Thymus (tissue), 11 donors: ENCODE measurements at regions not wholly inside any gene's neighbourhood (a gene's known extent, or its start where the extent isn't known, plus 50 kb on each side); places are given as distances from the start of the nearest gene placed in this dataset.

Source experiments
- DNase-seq, 9 donors: peaks; one replicate each; pipeline ENCODE4 v3.0.0-alpha.2; 2013; ENCODE audit warnings: low spot score in 9 of 9, low read depth in 6 of 9, missing footprints in 1 of 9
- H3K27ac ChIP-seq, 2 donors: one replicate each; pipeline ENCODE4 v1.5.1; 2013; ENCODE audit warnings: control low read depth in 1 of 2, low read depth in 1 of 2, low read length in 1 of 2, mild to moderate bottlenecking in 1 of 2, moderate library complexity in 1 of 2
- H3K27me3 ChIP-seq, 2 donors: one replicate each; pipeline ENCODE4 v1.5.1; 2013; ENCODE audit warnings: low read length in 1 of 2; ENCODE audit not compliant: control insufficient read depth in 2 of 2, insufficient read depth in 1 of 2
- H3K36me3 ChIP-seq, 2 donors: one replicate each; pipeline ENCODE4 v1.5.1; 2013; ENCODE audit warnings: low read length in 1 of 2, mild to moderate bottlenecking in 1 of 2, moderate library complexity in 1 of 2; ENCODE audit not compliant: control insufficient read depth in 2 of 2, insufficient read depth in 2 of 2
- H3K4me1 ChIP-seq, 2 donors: one replicate each; pipeline ENCODE4 v1.5.1; 2013; ENCODE audit warnings: low read length in 2 of 2; ENCODE audit not compliant: control insufficient read depth in 2 of 2, insufficient read depth in 2 of 2
- H3K4me3 ChIP-seq, 2 donors: one replicate each; pipeline ENCODE4 v1.5.1; 2013; ENCODE audit warnings: low read length in 2 of 2, control low read depth in 1 of 2, mild to moderate bottlenecking in 1 of 2
- H3K9me3 ChIP-seq, 2 donors: one replicate each; pipeline ENCODE4 v1.5.1; 2013; ENCODE audit warnings: low read length in 1 of 2, mild to moderate bottlenecking in 1 of 2; ENCODE audit not compliant: control insufficient read depth in 2 of 2, insufficient read depth in 1 of 2
- WGBS: extraction: QIAGEN DNeasy Blood & Tissue Kit; methylation state at CpG from one replicate; pipeline ENCODE4 v1.1.7; 2013; 5-methylcytosine and 5-hydroxymethylcytosine counted together
- donor health status: healthy.

DNA sequence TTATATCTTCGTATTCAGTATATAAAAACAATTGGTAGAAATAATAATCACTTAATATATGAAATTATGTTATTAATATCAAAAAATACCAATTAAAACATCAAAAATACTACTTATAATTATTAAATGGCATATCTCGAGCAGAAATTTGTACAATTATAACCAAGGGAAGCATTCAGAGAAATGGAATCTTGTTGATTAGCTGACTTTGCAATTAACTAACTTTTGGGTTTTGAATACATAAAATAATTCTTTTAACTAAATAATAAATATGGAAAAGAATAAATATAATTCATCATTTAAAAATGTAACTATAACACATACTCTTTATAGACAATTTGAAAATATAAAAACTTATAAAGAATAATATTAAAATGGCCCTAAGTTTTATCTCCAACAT lies 160.2 kb upstream of the LRRN1 start:
- Histone ChIP-seq H3K27me3 (no peaks in the 10 kb centered on the region), H3K9me3 (no peaks in the 10 kb centered on the region), H3K4me1 (no peaks in the 10 kb centered on the region), H3K36me3 (no peaks in the 10 kb centered on the region), H3K27ac (no peak overlapping the region), H3K4me3 (no peak overlapping the region)
- no peak for DNase-seq
- WGBS = 96% methylated on average over 2 of the region's 2 CpGs

- Histone ChIP-seq H3K27ac (no peak overlapping the region), H3K4me1 (no peaks in the 10 kb centered on the region), H3K27me3 (no peaks in the 10 kb centered on the region), H3K9me3 (no peaks in the 10 kb centered on the region), H3K4me3 (no peak overlapping the region), H3K36me3 (no peaks in the 10 kb centered on the region)
- DNase-seq = no peak
- 98% methylated on average over 2 of the region's 2 CpGs for WGBS
Observed at GRCh38 chr3:3636815-3637214, 162.4 kb upstream of the LRRN1 start.

- H3K36me3 ChIP-seq = no peaks in the 10 kb centered on the region
- no peak for DNase-seq
- no peak overlapping the region for H3K27ac ChIP-seq
- no peak overlapping the region for H3K4me3 ChIP-seq
- WGBS = 96% methylated on average over 1 of the region's 1 CpG
- H3K4me1 ChIP-seq = no peaks in the 10 kb centered on the region
- H3K9me3 ChIP-seq = no peaks in the 10 kb centered on the region
- H3K27me3 ChIP-seq = no peaks in the 10 kb centered on the region
Observed at GRCh38 chr3:3635109-3635508, 164.1 kb upstream of the LRRN1 start.

DNA sequence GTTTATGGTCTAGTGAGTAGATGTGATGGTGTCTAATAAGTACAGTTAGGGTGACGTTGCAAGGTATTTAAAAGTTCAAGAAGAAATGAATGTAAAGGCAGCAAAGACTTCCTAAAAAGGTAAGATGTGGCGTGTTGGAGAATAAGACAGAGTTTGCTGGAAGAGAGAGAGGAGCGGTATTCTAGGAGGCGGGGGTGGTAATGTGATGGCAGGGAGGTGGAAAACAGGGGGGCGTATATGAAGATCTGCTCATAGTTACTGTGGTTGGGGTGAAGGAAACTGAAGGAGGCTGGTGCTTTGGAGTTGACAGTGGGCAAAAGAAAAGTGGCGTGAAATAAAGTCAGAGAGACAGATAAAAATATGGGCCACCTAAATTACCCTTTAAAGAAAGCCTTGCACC lies 164.9 kb upstream of the LRRN1 start:
- no peaks in the 10 kb centered on the region for H3K9me3 ChIP-seq
- no peaks in the 10 kb centered on the region for H3K36me3 ChIP-seq
- no peak overlapping the region for H3K27ac ChIP-seq
- H3K4me3 ChIP-seq = no peak overlapping the region
- H3K27me3 ChIP-seq = no peaks in the 10 kb centered on the region
- DNase-seq = no peak
- 96% methylated on average over 6 of the region's 6 CpGs for WGBS
- H3K4me1 ChIP-seq = no peaks in the 10 kb centered on the region

DNA sequence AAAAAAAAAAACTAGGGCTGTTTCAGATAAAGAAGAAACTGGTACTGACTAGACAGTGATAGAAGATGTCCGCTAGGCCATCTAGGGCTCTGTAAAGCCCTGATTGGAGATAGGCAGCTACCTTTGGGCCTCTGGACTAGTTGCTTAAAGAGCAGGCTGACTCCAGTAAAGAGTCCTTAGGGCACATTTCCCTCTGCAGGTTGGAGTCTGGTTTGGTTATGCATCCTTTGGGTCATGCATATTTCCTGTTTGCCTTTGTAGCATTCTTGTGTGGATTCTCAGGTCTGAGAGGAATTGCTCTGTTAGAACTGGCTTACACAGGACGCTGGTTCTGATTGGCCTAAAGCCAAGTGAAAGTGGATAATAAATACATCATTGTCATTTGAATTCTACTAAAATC lies 165.5 kb upstream of the LRRN1 start:
- H3K9me3 ChIP-seq = no peaks in the 10 kb centered on the region
- 89% methylated on average over 2 of the region's 2 CpGs for WGBS
- H3K4me3 ChIP-seq = no peak overlapping the region
- no peaks in the 10 kb centered on the region for H3K36me3 ChIP-seq
- H3K27ac ChIP-seq = no peak overlapping the region
- H3K27me3 ChIP-seq = no peaks in the 10 kb centered on the region
- H3K4me1 ChIP-seq = no peaks in the 10 kb centered on the region
- no peak for DNase-seq

DNA sequence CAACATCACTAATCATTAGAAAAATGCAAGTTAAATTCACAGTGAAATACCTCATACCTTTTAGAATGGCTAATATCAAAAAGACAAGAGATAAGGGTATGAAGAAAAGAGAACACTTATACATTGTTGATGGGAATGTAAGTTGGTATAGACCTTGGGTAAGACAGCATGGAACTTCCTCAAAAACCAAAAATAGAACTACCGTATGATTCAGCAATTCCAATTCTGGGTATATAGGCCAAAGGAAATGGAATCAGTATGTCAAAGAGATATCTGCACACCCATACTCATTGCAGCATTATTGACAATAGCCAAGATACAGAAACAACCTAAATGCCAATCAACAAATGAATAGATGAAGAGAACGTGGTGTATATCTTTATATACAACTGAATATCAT lies 166.8 kb upstream of the LRRN1 start:
- 68% methylated on average over 2 of the region's 2 CpGs for WGBS
- no peaks in the 10 kb centered on the region for H3K36me3 ChIP-seq
- H3K27me3 ChIP-seq = no peaks in the 10 kb centered on the region
- no peak for DNase-seq
- no peaks in the 10 kb centered on the region for H3K4me1 ChIP-seq
- H3K27ac ChIP-seq = no peak overlapping the region
- no peak overlapping the region for H3K4me3 ChIP-seq
- H3K9me3 ChIP-seq = no peaks in the 10 kb centered on the region

DNA sequence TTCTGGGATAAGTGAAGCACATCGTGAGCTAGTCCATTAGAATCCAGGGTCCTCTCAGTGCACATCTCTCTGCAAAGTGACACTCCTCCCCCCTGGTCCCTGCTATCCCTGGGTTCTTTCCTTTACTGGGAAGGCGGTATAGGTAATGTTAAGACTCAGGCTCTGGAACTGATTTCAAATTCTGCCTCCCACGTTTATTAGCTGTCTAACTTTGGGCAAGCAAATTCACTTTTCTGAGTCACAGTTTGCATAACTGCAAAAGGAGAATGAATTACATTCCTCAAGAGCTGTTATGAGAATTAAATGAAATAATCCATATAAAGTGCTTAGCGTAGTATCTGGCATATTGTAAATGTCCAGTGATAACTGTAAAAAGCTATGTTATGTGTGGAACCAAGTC lies 168.1 kb upstream of the LRRN1 start:
- H3K36me3 ChIP-seq = no peaks in the 10 kb centered on the region
- no peaks in the 10 kb centered on the region for H3K27me3 ChIP-seq
- WGBS = 92% methylated on average over 4 of the region's 4 CpGs
- no peak overlapping the region for H3K4me3 ChIP-seq
- no peaks in the 10 kb centered on the region for H3K9me3 ChIP-seq
- no peak overlapping the region for H3K27ac ChIP-seq
- no peaks in the 10 kb centered on the region for H3K4me1 ChIP-seq
- no peak for DNase-seq

DNA sequence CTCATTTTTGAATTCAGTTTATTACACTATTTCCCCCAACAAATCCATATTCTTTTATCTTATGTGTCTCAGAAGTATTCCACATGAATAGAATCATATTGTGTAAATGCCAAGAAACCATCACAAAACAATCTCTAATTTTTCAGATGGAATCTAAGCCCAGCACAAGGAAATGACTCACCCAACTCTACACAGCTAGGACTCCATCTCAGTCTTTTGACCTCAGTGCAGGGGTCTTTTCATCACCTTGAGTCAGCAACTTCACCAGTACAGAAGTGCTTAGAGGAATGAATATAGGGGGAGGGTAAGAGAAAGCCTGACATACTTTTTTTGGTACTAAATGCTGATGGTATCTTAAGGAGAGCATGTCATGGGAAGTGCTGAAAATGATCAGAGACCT lies 169.3 kb upstream of the LRRN1 start:
- no peaks in the 10 kb centered on the region for H3K4me1 ChIP-seq
- DNase-seq = no peak
- no peaks in the 10 kb centered on the region for H3K27me3 ChIP-seq
- no peaks in the 10 kb centered on the region for H3K9me3 ChIP-seq
- no peak overlapping the region for H3K27ac ChIP-seq
- H3K36me3 ChIP-seq = no peaks in the 10 kb centered on the region
- no peak overlapping the region for H3K4me3 ChIP-seq

- Histone ChIP-seq H3K27ac (no peak overlapping the region), H3K9me3 (no peaks in the 10 kb centered on the region), H3K4me1 (no peaks in the 10 kb centered on the region), H3K27me3 (no peaks in the 10 kb centered on the region), H3K36me3 (no peaks in the 10 kb centered on the region), H3K4me3 (no peak overlapping the region)
- WGBS = 95% methylated on average over 3 of the region's 3 CpGs
- DNase-seq = no peak
Observed at GRCh38 chr3:3628676-3629328, 170.4 kb upstream of the LRRN1 start.

- Histone ChIP-seq H3K27me3 (no peaks in the 10 kb centered on the region), H3K36me3 (no peaks in the 10 kb centered on the region), H3K4me1 (no peaks in the 10 kb centered on the region), H3K27ac (no peak overlapping the region), H3K9me3 (no peaks in the 10 kb centered on the region), H3K4me3 (no peak overlapping the region)
- DNase-seq = no peak
- 57% methylated on average over 3 of the region's 3 CpGs for WGBS
Observed at GRCh38 chr3:3627114-3627513, 172.1 kb upstream of the LRRN1 start.
